HepG2 (cell line): ENCODE measurements at regions not wholly inside any gene's neighbourhood (a gene's known extent, or its start where the extent isn't known, plus 50 kb on each side); places are given as distances from the start of the nearest gene placed in this dataset.

Source experiments
- CREB1 ChIP-seq, 2 experiments: fragments of 450-650 bp in 1 of 2; IDR thresholded peaks; 2 replicates each; pipeline ENCODE4 v1.6.1; 2016 to 2017; ENCODE audit warnings: control low read depth in 1 of 2, mild to moderate bottlenecking in 1 of 2, missing compliant biosample characterization in 1 of 2, missing genetic modification characterization in 1 of 2
- DMAP1 ChIP-seq: IDR thresholded peaks from 2 replicates; pipeline ENCODE4 v1.6.1; 2016
- FOXA1 ChIP-seq, 2 experiments: fragments of 450-650 bp in 1 of 2; sonication (generic) in 1 of 2; formaldehyde crosslinking in 1 of 2; IDR thresholded peaks; 2 replicates each; pipeline versions ENCODE4 v1.4.0 to v1.6.1; 2016 to 2020; ENCODE audit warnings: missing genetic modification reagents in 1 of 2
- HIVEP1 ChIP-seq: sonication (generic); formaldehyde crosslinking; IDR thresholded peaks from 2 replicates; pipeline ENCODE4 v1.4.0; 2020; ENCODE audit warnings: mild to moderate bottlenecking, missing genetic modification reagents
- POLR2A ChIP-seq, 2 experiments: IDR thresholded peaks; 2 replicates each; pipeline ENCODE4 v1.6.1; 2011; ENCODE audit warnings: low read depth in 2 of 2, low read length in 2 of 2, mild to moderate bottlenecking in 1 of 2, moderate library complexity in 1 of 2; ENCODE audit not compliant: insufficient read depth in 1 of 2
- POLR2AphosphoS5 ChIP-seq: IDR thresholded peaks from 2 replicates; pipeline ENCODE4 v1.6.1; 2012; ENCODE audit warnings: low read depth, low read length
- RNF2 ChIP-seq: fragments of 450-650 bp; conservative IDR thresholded peaks from 2 replicates; pipeline ENCODE4 v1.6.1; 2016; ENCODE audit warnings: low read depth
- ZFY ChIP-seq: sonication (generic); formaldehyde crosslinking; IDR thresholded peaks from 2 replicates; pipeline ENCODE4 v1.4.0; 2020; ENCODE audit warnings: missing genetic modification reagents
- TF ChIP-seq, protein P1 (sequence below): sonication (generic); formaldehyde crosslinking; IDR thresholded peaks from 2 replicates; pipeline ENCODE4 v1.5.0; 2020; ENCODE audit warnings: mild to moderate bottlenecking, missing genetic modification reagents, moderate library complexity
- TF ChIP-seq, protein P2 (sequence below): sonication (generic); formaldehyde crosslinking; IDR thresholded peaks from 2 replicates; pipeline ENCODE4 v1.8.0; 2022; ENCODE audit warnings: missing genetic modification reagents, mild to moderate bottlenecking, borderline replicate concordance

DNA sequence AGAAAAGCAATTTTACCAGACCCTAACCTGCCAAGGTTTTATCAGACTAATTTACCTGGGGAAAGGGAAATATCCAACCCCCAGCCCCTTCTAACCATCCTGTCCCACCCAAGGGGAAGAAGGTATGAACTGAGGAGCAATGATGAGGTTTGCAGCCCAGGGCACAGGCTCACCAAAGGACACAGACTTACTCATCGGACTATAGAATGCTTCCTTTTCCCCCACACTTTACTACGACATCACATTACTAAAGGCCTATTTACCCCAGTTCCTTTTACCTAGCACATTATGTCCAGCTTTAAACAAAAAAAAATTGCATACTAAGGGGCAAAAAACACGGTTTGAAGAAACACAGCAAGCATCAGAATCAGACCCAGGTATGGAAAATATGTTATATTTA is 94.1 kb upstream of the FST start:
- no peak for TF ChIP-seq FOXA1 (IDR thresholded peaks at IDR 0.05)
- TF ChIP-seq FOXA1 (CRISPR knock-in tag; IDR thresholded peaks at IDR 0.05) = no peak
- TF ChIP-seq POLR2A (IDR thresholded peaks at IDR 0.05; ENCODE audit: insufficient read depth in 1 of 2, low read depth in 2 of 2, low read length in 2 of 2) = no peak
- TF ChIP-seq, protein P1, sequence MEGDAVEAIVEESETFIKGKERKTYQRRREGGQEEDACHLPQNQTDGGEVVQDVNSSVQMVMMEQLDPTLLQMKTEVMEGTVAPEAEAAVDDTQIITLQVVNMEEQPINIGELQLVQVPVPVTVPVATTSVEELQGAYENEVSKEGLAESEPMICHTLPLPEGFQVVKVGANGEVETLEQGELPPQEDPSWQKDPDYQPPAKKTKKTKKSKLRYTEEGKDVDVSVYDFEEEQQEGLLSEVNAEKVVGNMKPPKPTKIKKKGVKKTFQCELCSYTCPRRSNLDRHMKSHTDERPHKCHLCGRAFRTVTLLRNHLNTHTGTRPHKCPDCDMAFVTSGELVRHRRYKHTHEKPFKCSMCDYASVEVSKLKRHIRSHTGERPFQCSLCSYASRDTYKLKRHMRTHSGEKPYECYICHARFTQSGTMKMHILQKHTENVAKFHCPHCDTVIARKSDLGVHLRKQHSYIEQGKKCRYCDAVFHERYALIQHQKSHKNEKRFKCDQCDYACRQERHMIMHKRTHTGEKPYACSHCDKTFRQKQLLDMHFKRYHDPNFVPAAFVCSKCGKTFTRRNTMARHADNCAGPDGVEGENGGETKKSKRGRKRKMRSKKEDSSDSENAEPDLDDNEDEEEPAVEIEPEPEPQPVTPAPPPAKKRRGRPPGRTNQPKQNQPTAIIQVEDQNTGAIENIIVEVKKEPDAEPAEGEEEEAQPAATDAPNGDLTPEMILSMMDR (CRISPR knock-in tag) = no peak
- TF ChIP-seq HIVEP1 (CRISPR knock-in tag) = no peak
- TF ChIP-seq, protein P2, sequence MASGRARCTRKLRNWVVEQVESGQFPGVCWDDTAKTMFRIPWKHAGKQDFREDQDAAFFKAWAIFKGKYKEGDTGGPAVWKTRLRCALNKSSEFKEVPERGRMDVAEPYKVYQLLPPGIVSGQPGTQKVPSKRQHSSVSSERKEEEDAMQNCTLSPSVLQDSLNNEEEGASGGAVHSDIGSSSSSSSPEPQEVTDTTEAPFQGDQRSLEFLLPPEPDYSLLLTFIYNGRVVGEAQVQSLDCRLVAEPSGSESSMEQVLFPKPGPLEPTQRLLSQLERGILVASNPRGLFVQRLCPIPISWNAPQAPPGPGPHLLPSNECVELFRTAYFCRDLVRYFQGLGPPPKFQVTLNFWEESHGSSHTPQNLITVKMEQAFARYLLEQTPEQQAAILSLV (CRISPR knock-in tag) = no peak
- TF ChIP-seq RNF2 = no peak
- TF ChIP-seq CREB1 (IDR thresholded peaks at IDR 0.05) = no peak
- no peak for TF ChIP-seq CREB1 (CRISPR knock-in tag; IDR thresholded peaks at IDR 0.05)
- TF ChIP-seq DMAP1 = no peak
- TF ChIP-seq POLR2AphosphoS5 = no peak
- TF ChIP-seq ZFY (CRISPR knock-in tag) = no peak
